MM.1S (cell line): ENCODE measurements at regions not wholly inside any gene's neighbourhood (a gene's known extent, or its start where the extent isn't known, plus 50 kb on each side); places are given as distances from the start of the nearest gene placed in this dataset.

Source experiments
- DNase-seq: peaks from one replicate; pipeline ENCODE4 v3.0.0-alpha.2; 2015
- H2AFZ ChIP-seq: fragments of 300-600 bp; sonication (generic); 2 replicates; pipeline ENCODE4 v1.6.0; 2016; ENCODE audit warnings: antibody characterized with exemption, low read length
- H3F3A ChIP-seq: fragments of 300-600 bp; sonication (generic); 2 replicates; pipeline ENCODE4 v1.6.1; 2016; ENCODE audit warnings: mild to moderate bottlenecking, antibody characterized with exemption, low read length, moderate library complexity, mixed read lengths; ENCODE audit not compliant: insufficient read depth
- H3K27ac ChIP-seq: fragments of 300-600 bp; sonication (generic); 2 replicates; pipeline ENCODE4 v1.5.1; 2016; ENCODE audit warnings: mild to moderate bottlenecking, low read length
- H3K27me3 ChIP-seq: fragments of 300-600 bp; sonication (generic); replicated peaks from 2 replicates; pipeline ENCODE4 v1.6.0; 2016; ENCODE audit warnings: low read length; ENCODE audit not compliant: insufficient read depth
- H3K36me3 ChIP-seq: fragments of 300-600 bp; sonication (generic); replicated peaks from 2 replicates; pipeline ENCODE4 v1.6.1; 2016; ENCODE audit warnings: mild to moderate bottlenecking, low read length, mixed read lengths; ENCODE audit not compliant: insufficient read depth
- H3K4me1 ChIP-seq: fragments of 300-600 bp; sonication (generic); 2 replicates; pipeline ENCODE4 v1.6.1; 2016; ENCODE audit warnings: low read length, mixed read lengths
- H3K4me2 ChIP-seq: fragments of 300-600 bp; sonication (generic); 2 replicates; pipeline ENCODE4 v1.6.0; 2016; ENCODE audit warnings: low read depth, low read length
- H3K4me3 ChIP-seq: fragments of 300-600 bp; sonication (generic); 2 replicates; pipeline ENCODE4 v1.5.1; 2016; ENCODE audit warnings: low read length, mixed read lengths
- H3K79me2 ChIP-seq: fragments of 300-600 bp; sonication (generic); 2 replicates; pipeline ENCODE4 v1.6.1; 2016; ENCODE audit warnings: mixed run types, low read length, mixed read lengths
- H3K9ac ChIP-seq: fragments of 300-600 bp; sonication (generic); 2 replicates; pipeline ENCODE4 v1.6.1; 2016; ENCODE audit warnings: low read length, mixed read lengths
- H3K9me2 ChIP-seq: fragments of 300-600 bp; sonication (generic); replicated peaks from 2 replicates; pipeline ENCODE4 v1.6.1; 2016; ENCODE audit warnings: mild to moderate bottlenecking, low read length, mixed read lengths; ENCODE audit not compliant: insufficient read depth
- H3K9me3 ChIP-seq: fragments of 300-600 bp; sonication (generic); replicated peaks from 2 replicates; pipeline ENCODE4 v1.6.1; 2016; ENCODE audit warnings: mild to moderate bottlenecking, low read length, mixed read lengths; ENCODE audit not compliant: insufficient read depth
- H4K20me1 ChIP-seq: fragments of 300-600 bp; sonication (generic); 2 replicates; pipeline ENCODE4 v1.6.1; 2016; ENCODE audit warnings: mild to moderate bottlenecking, low read length, moderate library complexity, mixed read lengths; ENCODE audit not compliant: insufficient read depth
- CTCF ChIP-seq: fragments of 300-600 bp; sonication (generic); IDR thresholded peaks from 2 replicates; pipeline ENCODE4 v1.5.1; 2016; ENCODE audit warnings: antibody characterized with exemption, low read length, mixed read lengths
- EZH2 ChIP-seq: fragments of 300-600 bp; sonication (generic); optimal IDR thresholded peaks from 2 replicates; pipeline ENCODE3; 2017; ENCODE audit warnings: low read depth, mild to moderate bottlenecking, antibody characterized with exemption, low read length, mixed read lengths
- EZH2phosphoT487 ChIP-seq: fragments of 300-600 bp; sonication (generic); IDR thresholded peaks from 2 replicates; pipeline ENCODE4 v1.6.1; 2018; ENCODE audit warnings: antibody characterized with exemption, low read length

GRCh38 chr6:8558953-8559352 lies 123.6 kb upstream of the SLC35B3 start:
- DNase-seq: no peak
- Histone ChIP-seq H2AFZ (no peak overlapping the region), H3K9me2 (no peaks in the 10 kb centered on the region), H3K4me1 (no peaks in the 10 kb centered on the region), H3K4me2 (no peak overlapping the region), H3K9ac (no peak overlapping the region), H3K27me3 (no peaks in the 10 kb centered on the region), H3F3A (no peaks in the 10 kb centered on the region), H3K27ac (no peak overlapping the region), H3K36me3 (no peaks in the 10 kb centered on the region), H4K20me1 (no peaks in the 10 kb centered on the region), H3K4me3 (no peak overlapping the region), H3K79me2 (no peaks in the 10 kb centered on the region), H3K9me3 (no peaks in the 10 kb centered on the region)
- no peak for TF ChIP-seq CTCF
- TF ChIP-seq EZH2phosphoT487: no peak
- no peak for TF ChIP-seq EZH2

GRCh38 chr6:8557014-8557748 lies 121.8 kb upstream of the SLC35B3 start:
- Histone ChIP-seq H3K4me1 (no peaks in the 10 kb centered on the region), H3K4me3 (no peak overlapping the region), H3K4me2 (no peak overlapping the region), H3K9me3 (no peaks in the 10 kb centered on the region), H4K20me1 (no peaks in the 10 kb centered on the region), H3K9ac (no peak overlapping the region), H3K9me2 (no peaks in the 10 kb centered on the region), H3K36me3 (no peaks in the 10 kb centered on the region), H2AFZ (no peak overlapping the region), H3K27me3 (no peaks in the 10 kb centered on the region), H3F3A (no peaks in the 10 kb centered on the region), H3K27ac (no peak overlapping the region), H3K79me2 (no peaks in the 10 kb centered on the region)
- DNase-seq: no peak
- no peak for TF ChIP-seq EZH2phosphoT487
- no peak for TF ChIP-seq CTCF
- TF ChIP-seq EZH2: no peak

GRCh38 chr6:8556370-8557013 lies 121.1 kb upstream of the SLC35B3 start:
- H3F3A ChIP-seq: no peaks in the 10 kb centered on the region
- H3K4me1 ChIP-seq: no peaks in the 10 kb centered on the region
- H3K27ac ChIP-seq: no peak overlapping the region
- H3K4me3 ChIP-seq: no peak overlapping the region
- no peaks in the 10 kb centered on the region for H3K9me2 ChIP-seq
- H4K20me1 ChIP-seq: no peaks in the 10 kb centered on the region
- no peaks in the 10 kb centered on the region for H3K27me3 ChIP-seq
- H2AFZ ChIP-seq: no peak overlapping the region
- DNase-seq: no peak
- H3K4me2 ChIP-seq: no peak overlapping the region
- no peaks in the 10 kb centered on the region for H3K36me3 ChIP-seq
- no peaks in the 10 kb centered on the region for H3K9me3 ChIP-seq
- H3K79me2 ChIP-seq: no peaks in the 10 kb centered on the region
- no peak overlapping the region for H3K9ac ChIP-seq
- no peak for TF ChIP-seq CTCF
- no peak for TF ChIP-seq EZH2phosphoT487
- TF ChIP-seq EZH2: no peak
